ENCODE measurements at regions not wholly inside any gene's neighbourhood (a gene's known extent, or its start where the extent isn't known, plus 50 kb on each side); places are given as distances from the start of the nearest gene placed in this dataset.

DNA sequence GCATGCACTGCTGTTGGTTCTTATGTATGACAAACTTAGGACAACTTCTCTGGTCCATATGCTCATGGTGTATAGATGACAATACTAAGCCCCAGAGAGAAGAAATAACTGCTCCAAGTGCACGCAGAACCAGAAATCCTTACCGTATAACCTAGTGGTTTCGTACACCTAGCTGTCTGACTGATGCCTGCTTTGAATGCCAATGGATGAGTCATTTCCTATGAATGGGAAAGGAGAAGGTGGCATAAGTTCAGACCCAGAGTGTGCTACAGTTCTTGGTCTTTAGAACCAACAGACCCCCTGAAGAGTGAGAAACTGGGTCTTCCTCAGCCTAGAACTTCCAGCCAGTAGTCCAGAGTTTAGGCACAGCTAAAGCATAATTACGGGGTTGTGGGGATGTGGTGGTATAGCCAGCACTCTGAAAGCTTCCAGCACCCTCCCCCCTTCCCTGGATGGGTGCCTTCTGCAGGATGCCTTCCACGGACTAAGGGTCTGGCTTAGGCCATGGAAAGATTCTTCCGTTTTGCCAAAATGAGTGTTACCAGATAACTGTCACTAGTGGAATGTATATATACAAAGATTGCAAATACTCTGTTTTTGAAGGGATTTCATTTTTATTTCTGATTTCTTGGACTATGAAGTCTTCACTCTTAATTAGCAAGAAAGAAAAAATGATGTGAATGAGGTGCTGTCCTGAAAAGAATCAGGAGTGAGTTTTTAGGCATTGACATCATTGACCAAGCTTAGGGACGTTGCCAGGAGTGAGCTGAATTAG lies 84.6 kb upstream of the PACRGL start:
- Mint-ChIP-seq H3K9me3 (no peaks in the 10 kb centered on the region), H3K4me1 (no peaks in the 10 kb centered on the region), H3K36me3 (ENCODE audit: insufficient read depth) (no peaks in the 10 kb centered on the region), H3K4me3 (no peak overlapping the region), H3K27me3 (no peaks in the 10 kb centered on the region), H3K27ac (ENCODE audit: low read depth) (no peak overlapping the region)
- ATAC-seq (replicated peaks; ENCODE audit: extremely low read depth, poor library complexity, severe bottlenecking) = no peak
- no peak for DNase-seq (ENCODE audit: low spot score in 2 of 2)

DNA sequence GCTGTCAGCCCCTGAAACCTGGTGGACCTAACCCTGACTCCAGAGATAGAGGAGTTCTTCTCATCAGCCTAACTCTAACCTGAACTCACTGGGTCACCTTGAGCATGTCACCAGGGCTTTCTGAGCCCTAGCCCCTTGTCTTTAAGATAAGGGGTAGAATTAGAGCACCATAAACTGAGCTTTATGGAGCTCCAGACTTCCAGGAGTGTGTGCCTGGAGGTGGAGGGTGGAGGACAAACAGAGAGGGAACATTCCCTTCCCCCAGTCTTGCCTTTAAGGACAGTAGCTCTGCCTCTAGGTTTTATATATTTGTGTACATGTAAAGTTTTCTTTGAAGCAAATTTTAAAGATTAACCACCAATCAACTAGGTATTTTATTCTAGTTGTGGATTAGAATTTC lies 83.9 kb upstream of the PACRGL start:
- Mint-ChIP-seq H3K4me3 (no peak overlapping the region), H3K36me3 (ENCODE audit: insufficient read depth) (no peaks in the 10 kb centered on the region), H3K27me3 (no peaks in the 10 kb centered on the region), H3K9me3 (no peaks in the 10 kb centered on the region), H3K27ac (ENCODE audit: low read depth) (no peak overlapping the region), H3K4me1 (no peaks in the 10 kb centered on the region)
- no peak for DNase-seq (ENCODE audit: low spot score in 2 of 2)
- ATAC-seq (replicated peaks; ENCODE audit: extremely low read depth, poor library complexity, severe bottlenecking) = no peak

DNA sequence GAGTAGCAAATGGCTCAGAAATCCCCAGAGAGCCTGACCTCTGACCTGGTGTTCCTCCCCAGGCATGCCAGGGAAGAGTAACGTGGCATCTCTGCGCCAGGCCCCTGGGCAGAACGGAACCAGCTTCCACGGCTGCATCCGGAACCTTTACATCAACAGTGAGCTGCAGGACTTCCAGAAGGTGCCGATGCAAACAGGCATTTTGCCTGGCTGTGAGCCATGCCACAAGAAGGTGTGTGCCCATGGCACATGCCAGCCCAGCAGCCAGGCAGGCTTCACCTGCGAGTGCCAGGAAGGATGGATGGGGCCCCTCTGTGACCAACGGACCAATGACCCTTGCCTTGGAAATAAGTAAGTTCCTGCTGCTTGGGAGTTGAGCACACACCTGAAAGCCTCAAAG lies 83.4 kb upstream of the PACRGL start:
- H3K27ac Mint-ChIP-seq (ENCODE audit: low read depth) = no peak overlapping the region
- H3K4me3 Mint-ChIP-seq = no peak overlapping the region
- no peak for DNase-seq (ENCODE audit: low spot score in 2 of 2)

DNA sequence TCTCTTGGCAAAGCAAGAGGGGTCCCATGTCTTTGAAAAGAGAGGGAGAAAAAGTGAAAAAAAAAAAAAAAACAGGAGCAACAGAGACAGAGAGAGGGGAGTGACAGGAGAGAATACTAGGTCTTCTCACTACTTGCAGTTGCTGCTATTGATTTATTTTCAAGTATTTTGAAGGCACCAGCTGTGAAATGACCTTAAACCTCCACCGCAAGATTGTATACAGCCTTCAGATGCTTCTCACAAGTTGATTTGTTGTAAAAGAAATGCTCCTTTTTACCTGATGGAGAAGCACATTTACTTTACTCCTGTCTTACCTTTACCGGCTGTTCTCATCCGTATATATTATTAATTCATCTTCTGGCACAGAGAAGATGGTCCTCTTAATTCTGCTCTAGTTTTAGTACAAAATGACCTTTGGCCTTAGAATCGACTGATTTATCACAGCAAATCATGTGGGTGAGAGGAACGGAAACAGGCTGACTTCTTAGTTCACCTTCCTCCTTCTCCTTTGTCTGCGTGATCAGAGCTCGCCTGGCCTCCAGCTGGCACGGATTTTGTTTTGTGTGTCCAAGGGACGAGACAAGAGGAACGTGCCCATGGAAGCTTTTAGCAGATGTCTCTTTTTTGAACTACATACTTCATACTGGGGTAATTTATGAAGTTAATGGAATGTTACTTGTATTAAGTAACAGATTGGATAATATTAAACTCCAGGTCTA lies 82.4 kb upstream of the PACRGL start:
- H3K4me3 Mint-ChIP-seq = no peak overlapping the region
- ATAC-seq (replicated peaks; ENCODE audit: extremely low read depth, poor library complexity, severe bottlenecking) = no peak

More for the DNA sequence above, 83.4 kb upstream of the PACRGL start:
- no peaks in the 10 kb centered on the region for H3K27me3 Mint-ChIP-seq
- no peak for ATAC-seq (replicated peaks; ENCODE audit: extremely low read depth, poor library complexity, severe bottlenecking)
- no peaks in the 10 kb centered on the region for H3K9me3 Mint-ChIP-seq
- no peaks in the 10 kb centered on the region for H3K4me1 Mint-ChIP-seq
- H3K36me3 Mint-ChIP-seq (ENCODE audit: insufficient read depth) = no peaks in the 10 kb centered on the region

DNA sequence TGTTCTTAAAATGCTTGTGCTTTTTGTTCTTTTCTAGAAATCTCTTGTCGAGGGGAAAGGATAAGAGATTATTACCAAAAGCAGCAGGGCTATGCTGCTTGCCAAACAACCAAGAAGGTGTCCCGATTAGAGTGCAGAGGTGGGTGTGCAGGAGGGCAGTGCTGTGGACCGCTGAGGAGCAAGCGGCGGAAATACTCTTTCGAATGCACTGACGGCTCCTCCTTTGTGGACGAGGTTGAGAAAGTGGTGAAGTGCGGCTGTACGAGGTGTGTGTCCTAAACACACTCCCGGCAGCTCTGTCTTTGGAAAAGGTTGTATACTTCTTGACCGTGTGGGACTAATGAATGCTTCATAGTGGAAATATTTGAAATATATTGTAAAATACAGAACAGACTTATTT lies 81.5 kb upstream of the PACRGL start:
- Mint-ChIP-seq H3K27ac (ENCODE audit: low read depth) (no peak overlapping the region), H3K36me3 (ENCODE audit: insufficient read depth) (no peaks in the 10 kb centered on the region), H3K9me3 (no peaks in the 10 kb centered on the region), H3K4me1 (no peaks in the 10 kb centered on the region), H3K27me3 (no peaks in the 10 kb centered on the region), H3K4me3 (no peak overlapping the region)
- DNase-seq (ENCODE audit: low spot score in 2 of 2) (no peak), ATAC-seq (replicated peaks; ENCODE audit: extremely low read depth, poor library complexity, severe bottlenecking) (no peak)

More for the DNA sequence above, 82.4 kb upstream of the PACRGL start:
- H3K4me1 Mint-ChIP-seq = no peaks in the 10 kb centered on the region
- no peak for DNase-seq (ENCODE audit: low spot score in 2 of 2)
- no peaks in the 10 kb centered on the region for H3K9me3 Mint-ChIP-seq
- no peak overlapping the region for H3K27ac Mint-ChIP-seq (ENCODE audit: low read depth)
- no peaks in the 10 kb centered on the region for H3K27me3 Mint-ChIP-seq
- no peaks in the 10 kb centered on the region for H3K36me3 Mint-ChIP-seq (ENCODE audit: insufficient read depth)

DNA sequence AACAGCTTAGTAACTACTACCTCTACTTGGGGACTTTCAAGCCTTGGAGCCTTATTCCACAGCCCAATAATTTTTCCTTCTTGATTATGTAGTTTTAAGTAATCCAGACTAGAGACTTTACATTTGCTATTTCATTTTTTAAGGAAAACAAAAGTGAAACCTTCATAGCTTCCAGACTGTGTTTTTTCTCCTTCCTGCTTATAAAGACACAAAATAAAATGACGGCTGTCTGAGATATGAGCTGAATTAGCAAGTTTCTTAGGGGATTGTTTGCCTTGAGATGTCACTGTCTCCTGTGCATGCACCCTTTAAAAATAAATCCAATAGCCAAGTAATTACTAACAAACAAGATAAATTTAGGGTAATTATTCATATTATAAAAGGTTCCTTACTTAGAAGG lies 78.8 kb upstream of the PACRGL start:
- Mint-ChIP-seq H3K4me3 (no peak overlapping the region), H3K4me1 (no peaks in the 10 kb centered on the region), H3K27ac (ENCODE audit: low read depth) (no peak overlapping the region)

DNA sequence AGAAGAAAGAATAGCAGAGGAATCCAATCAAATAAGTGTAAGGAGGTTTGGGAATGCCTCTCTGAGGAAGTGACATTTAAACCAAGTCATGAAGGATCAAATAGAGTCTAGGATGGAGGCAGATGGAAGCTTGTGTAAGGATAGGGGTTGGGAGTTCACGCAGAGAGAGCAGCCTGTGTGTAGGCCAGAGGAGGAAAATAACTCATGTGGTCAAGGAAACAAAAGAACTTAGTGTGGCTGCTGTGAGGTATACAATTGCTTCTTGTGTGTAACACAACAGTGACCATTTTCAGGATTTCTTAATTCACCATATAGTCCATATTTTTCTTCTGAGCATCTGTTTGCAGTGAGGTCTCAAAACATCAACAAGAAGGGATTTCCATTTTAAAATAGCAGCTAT lies 77.6 kb upstream of the PACRGL start:
- no peaks in the 10 kb centered on the region for H3K9me3 Mint-ChIP-seq
- ATAC-seq (replicated peaks; ENCODE audit: extremely low read depth, poor library complexity, severe bottlenecking) (no peak), DNase-seq (ENCODE audit: low spot score in 2 of 2) (no peak)
- H3K27me3 Mint-ChIP-seq = no peaks in the 10 kb centered on the region
- H3K27ac Mint-ChIP-seq (ENCODE audit: low read depth) = no peak overlapping the region
- no peaks in the 10 kb centered on the region for H3K4me1 Mint-ChIP-seq
- H3K36me3 Mint-ChIP-seq (ENCODE audit: insufficient read depth) = no peaks in the 10 kb centered on the region
- H3K4me3 Mint-ChIP-seq = no peak overlapping the region

More for the DNA sequence above, 78.8 kb upstream of the PACRGL start:
- no peaks in the 10 kb centered on the region for H3K27me3 Mint-ChIP-seq
- no peaks in the 10 kb centered on the region for H3K9me3 Mint-ChIP-seq
- DNase-seq (ENCODE audit: low spot score in 2 of 2) = no peak
- no peaks in the 10 kb centered on the region for H3K36me3 Mint-ChIP-seq (ENCODE audit: insufficient read depth)
- peak; percentile 28 for ATAC-seq (replicated peaks; ENCODE audit: extremely low read depth, poor library complexity, severe bottlenecking)

DNA sequence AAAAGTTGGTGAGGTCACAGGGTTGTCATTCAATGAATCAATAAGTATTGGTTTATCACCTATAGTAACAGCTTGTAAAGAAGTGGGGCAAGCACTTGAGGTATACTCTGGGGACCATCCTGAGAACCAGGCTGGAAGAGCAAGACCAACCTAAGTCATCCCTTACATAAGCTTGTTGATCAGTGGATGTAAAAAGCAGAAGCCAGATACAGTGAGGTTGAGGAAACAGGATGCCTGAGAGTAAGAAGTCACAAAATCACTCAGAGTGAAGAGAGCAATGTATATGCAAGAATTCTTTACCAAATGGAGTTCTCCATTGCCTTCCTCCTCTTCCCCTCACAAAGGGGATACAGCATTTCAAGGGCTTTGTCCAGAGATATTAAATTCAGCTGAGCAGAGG lies 76.3 kb upstream of the PACRGL start:
- no peaks in the 10 kb centered on the region for H3K9me3 Mint-ChIP-seq
- no peak overlapping the region for H3K27ac Mint-ChIP-seq (ENCODE audit: low read depth)
- no peaks in the 10 kb centered on the region for H3K4me1 Mint-ChIP-seq
- H3K36me3 Mint-ChIP-seq (ENCODE audit: insufficient read depth) = no peaks in the 10 kb centered on the region
- no peaks in the 10 kb centered on the region for H3K27me3 Mint-ChIP-seq
- H3K4me3 Mint-ChIP-seq = no peak overlapping the region
- DNase-seq (ENCODE audit: low spot score in 2 of 2) (no peak), ATAC-seq (replicated peaks; ENCODE audit: extremely low read depth, poor library complexity, severe bottlenecking) (no peak)

DNA sequence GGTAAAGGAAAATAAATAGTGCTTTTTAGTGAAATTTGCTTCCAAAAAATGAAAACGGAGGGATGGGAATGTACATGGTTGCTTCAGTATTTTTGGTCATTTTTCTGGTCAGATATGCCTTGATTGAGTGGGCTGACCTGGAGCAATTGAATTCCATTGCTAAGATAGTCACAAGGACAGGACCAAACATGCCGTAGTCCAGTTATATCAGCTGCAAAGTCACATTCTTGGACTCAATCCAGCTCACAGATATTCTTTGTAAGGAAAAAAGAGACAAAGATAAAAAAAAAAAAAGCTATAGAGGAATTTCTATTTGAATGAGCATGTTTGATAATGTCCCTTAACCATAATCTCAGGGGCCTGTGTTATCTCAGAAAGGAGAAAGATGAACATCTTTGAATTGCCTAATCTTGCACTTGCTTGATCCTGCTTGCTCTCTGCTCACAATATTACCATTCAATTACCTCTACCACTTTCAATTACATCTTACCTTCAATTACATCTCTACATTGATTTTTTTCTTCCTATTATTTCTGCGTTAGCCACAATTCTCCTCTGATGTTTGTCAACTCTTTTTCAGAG lies 75.4 kb upstream of the PACRGL start:
- H3K4me3 Mint-ChIP-seq = no peak overlapping the region
- H3K27ac Mint-ChIP-seq (ENCODE audit: low read depth) = no peak overlapping the region
- no peak for DNase-seq (ENCODE audit: low spot score in 2 of 2)
- H3K36me3 Mint-ChIP-seq (ENCODE audit: insufficient read depth) = no peaks in the 10 kb centered on the region
- ATAC-seq (replicated peaks; ENCODE audit: extremely low read depth, poor library complexity, severe bottlenecking) = no peak
- no peaks in the 10 kb centered on the region for H3K4me1 Mint-ChIP-seq
- H3K27me3 Mint-ChIP-seq = no peaks in the 10 kb centered on the region
- no peaks in the 10 kb centered on the region for H3K9me3 Mint-ChIP-seq

DNA sequence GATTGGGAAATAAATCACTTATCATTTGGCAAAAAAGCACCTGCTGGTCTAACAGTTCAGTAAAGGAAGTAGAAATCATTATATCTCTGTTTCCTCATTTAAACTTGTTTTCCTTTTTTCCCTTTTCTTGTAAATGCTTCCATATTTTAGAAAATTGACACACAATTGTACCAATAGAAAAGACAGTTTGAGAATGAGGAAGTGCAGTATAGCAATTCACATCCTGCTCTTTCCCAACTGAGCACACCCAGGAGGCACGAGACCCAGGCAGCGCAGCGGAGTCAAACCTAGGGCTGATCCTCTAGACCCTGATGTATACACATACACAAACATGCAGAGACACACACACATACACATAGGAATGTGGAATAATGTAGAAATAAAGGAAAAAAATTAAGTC lies 74.8 kb upstream of the PACRGL start:
- Mint-ChIP-seq H3K27me3 (no peaks in the 10 kb centered on the region), H3K4me3 (no peak overlapping the region), H3K4me1 (no peaks in the 10 kb centered on the region), H3K36me3 (ENCODE audit: insufficient read depth) (no peaks in the 10 kb centered on the region), H3K9me3 (no peaks in the 10 kb centered on the region), H3K27ac (ENCODE audit: low read depth) (no peak overlapping the region)
- no peak for ATAC-seq (replicated peaks; ENCODE audit: extremely low read depth, poor library complexity, severe bottlenecking)
- no peak for DNase-seq (ENCODE audit: low spot score in 2 of 2)

DNA sequence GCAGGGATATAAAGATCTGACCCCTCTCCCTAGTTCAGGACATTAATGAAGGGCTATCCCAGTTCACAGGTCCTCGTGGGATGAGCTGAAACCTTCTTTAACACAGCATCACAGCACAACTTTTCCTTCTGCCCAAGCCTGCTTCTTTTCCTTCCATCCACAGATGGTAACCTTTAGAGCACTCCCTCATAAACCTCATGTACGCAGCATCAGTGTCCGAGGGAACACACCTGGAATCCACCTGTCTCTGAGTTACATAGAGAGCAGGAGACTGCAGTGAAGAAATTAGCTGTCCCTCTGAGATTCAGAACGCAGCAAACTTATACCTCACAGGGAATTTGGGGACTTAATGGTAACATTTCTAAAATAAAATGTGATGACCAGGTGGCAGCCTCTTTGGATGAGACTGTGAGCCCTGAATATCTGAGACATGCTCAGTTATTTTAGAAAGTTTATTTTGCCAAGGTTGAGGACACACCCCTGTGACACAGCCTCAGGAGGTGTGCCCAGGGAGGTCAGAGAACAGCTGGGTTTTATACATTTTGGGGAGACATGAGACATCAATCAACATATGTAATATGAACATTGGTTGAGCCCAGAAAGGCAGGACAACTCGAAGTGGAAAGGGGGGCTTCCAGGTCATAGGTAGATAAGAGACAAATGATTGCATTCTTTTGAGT lies 73.8 kb upstream of the PACRGL start:
- no peaks in the 10 kb centered on the region for H3K36me3 Mint-ChIP-seq (ENCODE audit: insufficient read depth)
- no peak overlapping the region for H3K4me3 Mint-ChIP-seq
- H3K4me1 Mint-ChIP-seq = no peaks in the 10 kb centered on the region
- no peaks in the 10 kb centered on the region for H3K27me3 Mint-ChIP-seq
- no peaks in the 10 kb centered on the region for H3K9me3 Mint-ChIP-seq
- ATAC-seq (replicated peaks; ENCODE audit: extremely low read depth, poor library complexity, severe bottlenecking) (no peak), DNase-seq (ENCODE audit: low spot score in 2 of 2) (no peak)
- no peak overlapping the region for H3K27ac Mint-ChIP-seq (ENCODE audit: low read depth)

DNA sequence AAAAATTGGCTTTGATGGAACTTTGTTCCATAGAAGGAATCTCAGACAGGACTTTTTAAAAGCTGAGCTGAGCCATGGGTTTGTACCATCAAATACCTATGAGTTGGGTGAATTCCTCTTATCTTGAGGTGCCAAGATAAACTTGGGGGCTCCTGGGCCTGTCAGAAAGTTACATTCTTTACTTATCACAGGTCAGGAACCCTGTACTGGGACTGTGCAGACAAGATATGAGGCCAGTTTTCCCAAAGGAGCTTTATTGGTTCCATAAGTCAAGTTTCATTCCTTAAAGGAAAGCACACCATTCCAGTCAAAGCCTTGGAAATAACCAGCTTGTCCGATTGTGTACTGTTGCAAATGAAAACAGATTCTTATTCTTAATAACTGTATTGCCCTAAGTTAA lies 72.4 kb upstream of the PACRGL start:
- no peak for DNase-seq (ENCODE audit: low spot score in 2 of 2)
- H3K4me1 Mint-ChIP-seq = no peaks in the 10 kb centered on the region
- H3K4me3 Mint-ChIP-seq = no peak overlapping the region
- no peak overlapping the region for H3K27ac Mint-ChIP-seq (ENCODE audit: low read depth)
- H3K9me3 Mint-ChIP-seq = no peaks in the 10 kb centered on the region
- H3K36me3 Mint-ChIP-seq (ENCODE audit: insufficient read depth) = no peaks in the 10 kb centered on the region
- no peaks in the 10 kb centered on the region for H3K27me3 Mint-ChIP-seq
- no peak for ATAC-seq (replicated peaks; ENCODE audit: extremely low read depth, poor library complexity, severe bottlenecking)
